22Rv1 (cell line): ENCODE measurements at regions not wholly inside any gene's neighbourhood (a gene's known extent, or its start where the extent isn't known, plus 50 kb on each side); places are given as distances from the start of the nearest gene placed in this dataset.

ENCODE experiments used
- H3K27ac ChIP-seq: fragments of 450-650 bp; 2 replicates; pipeline ENCODE4 v1.5.1; 2017
- CTCF ChIP-seq: fragments of 450-650 bp; IDR thresholded peaks from 2 replicates; pipeline ENCODE4 v1.5.1; 2017; ENCODE audit warnings: mild to moderate bottlenecking
- ZFX ChIP-seq: fragments of 450-650 bp; IDR thresholded peaks from 2 replicates; pipeline ENCODE4 v1.6.1; 2017; ENCODE audit warnings: antibody characterized with exemption, borderline replicate concordance

- H3K27ac ChIP-seq, result no peak overlapping the region
- TF ChIP-seq CTCF (no peak), ZFX (no peak)
These were observed 51.6 kb upstream of the NLRP1 start for GRCh38 chr17:5635949-5636348.

- no peak overlapping the region for H3K27ac ChIP-seq
- no peak for TF ChIP-seq ZFX
- no peak for TF ChIP-seq CTCF
These were observed 54.3 kb upstream of the NLRP1 start for GRCh38 chr17:5638596-5638995.

- TF ChIP-seq ZFX (no peak), CTCF (no peak)
- no peak overlapping the region for H3K27ac ChIP-seq
These were observed 56.4 kb upstream of the NLRP1 start for GRCh38 chr17:5640726-5641125.

GRCh38 chr17:5642752-5643151 is 58.4 kb upstream of the NLRP1 start:
- no peak for TF ChIP-seq ZFX
- H3K27ac ChIP-seq, result no peak overlapping the region

- no peak overlapping the region for H3K27ac ChIP-seq
- no peak for TF ChIP-seq ZFX
- no peak for TF ChIP-seq CTCF
These were observed 59.8 kb upstream of the NLRP1 start for GRCh38 chr17:5644065-5644464.

GRCh38 chr17:5651348-5651747 is 67.0 kb upstream of the NLRP1 start:
- no peak for TF ChIP-seq CTCF
- H3K27ac ChIP-seq, result no peak overlapping the region

- no peak overlapping the region for H3K27ac ChIP-seq
- TF ChIP-seq ZFX (no peak), CTCF (no peak)
These were observed 77.3 kb upstream of the NLRP1 start for GRCh38 chr17:5661491-5662125.

GRCh38 chr17:5662409-5663085 is 78.2 kb upstream of the NLRP1 start:
- no peak overlapping the region for H3K27ac ChIP-seq
- no peak for TF ChIP-seq ZFX
- TF ChIP-seq CTCF, result no peak
